Ascending aorta (tissue), 2 donors: ENCODE measurements at regions not wholly inside any gene's neighbourhood (a gene's known extent, or its start where the extent isn't known, plus 50 kb on each side); places are given as distances from the start of the nearest gene placed in this dataset.
"Not testable (repeated sequence)": the region's sequence is repeated elsewhere in the genome, so short reads cannot be mapped to it uniquely, and the experiment has no call there.

Source experiments
- DNase-seq, 2 donors: peaks; one replicate each; pipeline ENCODE4 v3.0.0-alpha.2; 2019; ENCODE audit warnings: low spot score in 2 of 2
- H3K27ac ChIP-seq, 2 donors: fragments of 200-600 bp; sonication (generic); one replicate each; pipeline ENCODE4 v1.5.1; 2016 to 2017; ENCODE audit warnings: mild to moderate bottlenecking in 1 of 2
- H3K27me3 ChIP-seq: fragments of 200-600 bp; sonication (generic); one replicate; pipeline ENCODE4 v1.5.1; 2017
- H3K36me3 ChIP-seq, 2 donors: fragments of 200-600 bp; sonication (generic); one replicate each; pipeline ENCODE4 v1.5.1; 2016
- H3K4me1 ChIP-seq, 2 donors: fragments of 200-600 bp; sonication (generic); one replicate each; pipeline ENCODE4 v1.5.1; 2016 to 2017; ENCODE audit warnings: mild to moderate bottlenecking in 1 of 2
- H3K4me3 ChIP-seq, 2 donors: fragments of 200-600 bp; sonication (generic); one replicate each; pipeline ENCODE4 v1.5.1; 2016 to 2017; ENCODE audit warnings: mild to moderate bottlenecking in 1 of 2
- H3K9me3 ChIP-seq, 2 donors: fragments of 200-600 bp; sonication (generic); one replicate each; pipeline ENCODE4 v1.5.1; 2016
- intact Hi-C: fragments of 100-400 bp; cut with DNase I; formaldehyde crosslinking; loops from one replicate; pipeline ENCODE4 v1.15.1; 2023
- TF ChIP-seq, protein P1 (sequence below), 3 experiments: fragments of 200-600 bp in 2 of 3; fragments of 450-650 bp in 1 of 3; sonication (generic) in 2 of 3; IDR thresholded peaks; one replicate each; pipeline ENCODE4 v1.5.1; 2016 to 2019; ENCODE audit warnings: antibody characterized with exemption in 3 of 3, mild to moderate bottlenecking in 1 of 3, moderate library complexity in 1 of 3

- TF ChIP-seq, protein P1, sequence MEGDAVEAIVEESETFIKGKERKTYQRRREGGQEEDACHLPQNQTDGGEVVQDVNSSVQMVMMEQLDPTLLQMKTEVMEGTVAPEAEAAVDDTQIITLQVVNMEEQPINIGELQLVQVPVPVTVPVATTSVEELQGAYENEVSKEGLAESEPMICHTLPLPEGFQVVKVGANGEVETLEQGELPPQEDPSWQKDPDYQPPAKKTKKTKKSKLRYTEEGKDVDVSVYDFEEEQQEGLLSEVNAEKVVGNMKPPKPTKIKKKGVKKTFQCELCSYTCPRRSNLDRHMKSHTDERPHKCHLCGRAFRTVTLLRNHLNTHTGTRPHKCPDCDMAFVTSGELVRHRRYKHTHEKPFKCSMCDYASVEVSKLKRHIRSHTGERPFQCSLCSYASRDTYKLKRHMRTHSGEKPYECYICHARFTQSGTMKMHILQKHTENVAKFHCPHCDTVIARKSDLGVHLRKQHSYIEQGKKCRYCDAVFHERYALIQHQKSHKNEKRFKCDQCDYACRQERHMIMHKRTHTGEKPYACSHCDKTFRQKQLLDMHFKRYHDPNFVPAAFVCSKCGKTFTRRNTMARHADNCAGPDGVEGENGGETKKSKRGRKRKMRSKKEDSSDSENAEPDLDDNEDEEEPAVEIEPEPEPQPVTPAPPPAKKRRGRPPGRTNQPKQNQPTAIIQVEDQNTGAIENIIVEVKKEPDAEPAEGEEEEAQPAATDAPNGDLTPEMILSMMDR (IDR thresholded peaks at IDR 0.05), result no peak
- DNase-seq, result no peak
- intact Hi-C loops, result no loop called here
Measured at GRCh38 chr13:54611390-54611789, 1582.8 kb downstream of the OLFM4 start.

DNA sequence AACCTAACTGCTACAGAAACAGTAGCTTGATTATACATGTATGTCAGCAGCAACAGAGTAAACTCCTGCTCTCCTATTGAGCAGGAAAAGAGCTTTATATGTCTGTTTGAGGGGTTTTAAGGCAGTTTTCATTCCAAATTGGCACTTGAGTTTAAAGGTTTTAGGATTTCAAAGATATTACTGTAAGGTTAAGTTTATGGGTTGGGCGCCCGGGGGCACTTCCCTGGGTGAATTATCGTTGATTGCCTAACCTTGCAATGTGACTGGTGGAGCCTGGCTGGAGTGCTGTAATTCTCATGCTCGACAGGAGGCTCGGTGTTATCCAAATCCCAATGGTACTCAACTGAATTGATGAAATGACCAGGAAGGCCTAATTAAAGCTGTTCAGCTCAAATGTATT, 1586.1 kb downstream of the OLFM4 start:
- TF ChIP-seq, protein P1 (IDR thresholded peaks at IDR 0.05), result no peak
- intact Hi-C loops, result no loop called here
- no peaks in the 10 kb centered on the region for H3K36me3 ChIP-seq

More at GRCh38 chr13:54611390-54611789, 1582.8 kb downstream of the OLFM4 start:
- Histone ChIP-seq H3K27ac (no peak overlapping the region), H3K36me3 (no peaks in the 10 kb centered on the region), H3K27me3 (no peaks in the 10 kb centered on the region), H3K4me1 (no peaks in the 10 kb centered on the region), H3K9me3 (no peaks in the 10 kb centered on the region), H3K4me3 (no peak overlapping the region)

DNA sequence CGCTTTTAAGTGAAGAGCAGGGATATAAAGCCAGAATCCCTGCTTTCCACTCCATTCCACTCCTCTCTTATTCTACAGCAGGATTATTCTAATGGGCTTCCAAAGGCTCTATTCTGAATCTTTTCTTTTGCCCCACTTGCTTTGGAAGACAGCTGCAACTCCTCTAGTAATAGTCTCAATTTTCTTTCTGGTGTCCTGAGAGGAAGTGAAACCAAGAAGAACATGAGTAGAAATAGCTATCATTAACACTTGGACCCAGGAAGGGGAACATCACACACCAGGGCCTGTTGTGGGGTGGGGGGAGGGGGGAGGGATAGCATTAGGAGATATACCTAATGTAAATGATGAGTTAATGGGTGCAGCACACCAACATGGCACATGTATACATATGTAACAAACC, 1597.9 kb downstream of the OLFM4 start:
- H3K27me3 ChIP-seq, H3K27ac ChIP-seq, DNase-seq, intact Hi-C loops, H3K4me3 ChIP-seq, H3K9me3 ChIP-seq, H3K4me1 ChIP-seq, H3K36me3 ChIP-seq: not testable (repeated sequence)

More for the DNA sequence above, 1586.1 kb downstream of the OLFM4 start:
- Histone ChIP-seq H3K27me3 (no peaks in the 10 kb centered on the region), H3K9me3 (no peaks in the 10 kb centered on the region), H3K4me1 (no peaks in the 10 kb centered on the region), H3K4me3 (no peak overlapping the region), H3K27ac (no peak overlapping the region)
- no peak for DNase-seq

DNA sequence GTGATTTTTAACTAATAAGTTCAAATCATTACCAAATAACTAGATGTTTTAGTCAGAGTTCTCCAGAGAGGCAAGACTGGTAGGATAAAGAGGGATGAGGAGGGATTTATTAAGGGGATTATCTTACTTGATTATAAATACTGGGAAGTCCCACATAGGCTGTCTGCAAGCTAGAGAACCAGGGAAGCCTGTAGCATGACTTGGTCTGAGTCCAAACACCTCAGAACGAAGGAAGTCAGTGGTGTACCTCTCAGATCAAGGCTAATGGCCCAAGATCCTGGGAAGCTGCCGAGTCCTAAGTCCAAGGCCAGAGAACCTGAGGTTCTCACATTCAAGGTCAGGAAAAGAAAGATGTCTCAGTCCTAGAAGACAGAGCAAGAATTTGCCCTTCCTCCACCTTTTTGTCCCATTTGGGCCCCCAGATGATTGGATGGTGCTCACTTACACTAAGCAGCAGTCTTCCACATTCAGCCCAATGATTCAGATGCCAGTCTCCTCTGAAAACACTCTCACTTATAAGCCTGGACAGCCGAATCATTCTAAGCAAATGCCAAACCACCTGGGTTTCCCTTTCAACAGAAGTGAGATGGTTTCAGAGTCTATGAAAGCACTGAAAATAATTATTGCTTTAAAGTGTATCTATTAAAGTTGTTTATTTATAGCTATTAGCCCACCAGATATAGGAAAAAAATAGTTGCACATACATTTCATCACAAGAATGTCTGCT, 1599.2 kb downstream of the OLFM4 start:
- intact Hi-C loops, result no loop called here
- TF ChIP-seq, protein P1 (IDR thresholded peaks at IDR 0.05), result no peak
- Histone ChIP-seq H3K27ac (no peak overlapping the region), H3K4me1 (no peaks in the 10 kb centered on the region), H3K27me3 (no peaks in the 10 kb centered on the region), H3K4me3 (no peak overlapping the region), H3K36me3 (no peaks in the 10 kb centered on the region), H3K9me3 (no peaks in the 10 kb centered on the region)
- DNase-seq, result no peak

- no peak overlapping the region for H3K27ac ChIP-seq
- intact Hi-C loops, result no loop called here
- H3K36me3 ChIP-seq, result no peaks in the 10 kb centered on the region
- H3K4me1 ChIP-seq, result no peaks in the 10 kb centered on the region
- H3K27me3 ChIP-seq, result no peaks in the 10 kb centered on the region
- DNase-seq, result no peak
- no peaks in the 10 kb centered on the region for H3K9me3 ChIP-seq
- TF ChIP-seq, protein P1 (IDR thresholded peaks at IDR 0.05), result no peak
- H3K4me3 ChIP-seq, result no peak overlapping the region
Measured at GRCh38 chr13:54628383-54628782, 1599.8 kb downstream of the OLFM4 start.

DNA sequence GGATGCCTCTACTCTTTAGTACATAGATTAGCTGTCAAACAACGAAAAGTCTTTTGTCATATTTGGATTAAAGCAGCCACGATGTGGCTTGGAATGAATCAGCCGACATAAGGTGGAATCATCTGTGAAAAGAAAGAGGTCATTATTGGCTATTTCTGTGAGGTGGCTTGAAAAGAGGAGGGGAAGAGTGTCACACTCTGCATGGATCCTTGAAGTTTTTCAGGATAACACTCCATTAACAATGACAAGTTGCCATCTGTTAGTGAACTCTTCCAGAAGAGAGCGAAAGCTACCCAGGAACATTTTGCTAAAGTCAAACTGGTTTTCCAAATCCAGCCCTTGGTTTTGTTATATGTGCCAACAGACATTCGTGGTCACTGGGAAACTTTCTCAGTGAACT, 1604.8 kb downstream of the OLFM4 start:
- Histone ChIP-seq H3K4me3 (no peak overlapping the region), H3K27ac (no peak overlapping the region), H3K4me1 (no peaks in the 10 kb centered on the region), H3K36me3 (no peaks in the 10 kb centered on the region), H3K9me3 (no peaks in the 10 kb centered on the region), H3K27me3 (no peaks in the 10 kb centered on the region)
- intact Hi-C loops, result no loop called here
- no peak for DNase-seq
- TF ChIP-seq, protein P1 (IDR thresholded peaks at IDR 0.05), result no peak
